DOHH2 (cell line): ENCODE measurements at regions not wholly inside any gene's neighbourhood (a gene's known extent, or its start where the extent isn't known, plus 50 kb on each side); places are given as distances from the start of the nearest gene placed in this dataset.

Experiments used
- H3F3A ChIP-seq: fragments of 200-600 bp; sonication (generic), shearing (Covaris generic); 2 replicates; pipeline ENCODE4 v1.6.0; 2016; ENCODE audit warnings: antibody characterized with exemption, mild to moderate bottlenecking; ENCODE audit not compliant: control insufficient read depth, insufficient read depth
- H3K27ac ChIP-seq: fragments of 200-600 bp; sonication (generic); 2 replicates; pipeline ENCODE4 v1.5.1; 2014; ENCODE audit warnings: low read depth, mild to moderate bottlenecking, low read length, moderate library complexity
- H3K27me3 ChIP-seq: fragments of 200-600 bp; sonication (generic); 2 replicates; pipeline ENCODE4 v1.6.1; 2014; ENCODE audit warnings: mild to moderate bottlenecking, low read length, mixed read lengths; ENCODE audit not compliant: control insufficient read depth
- H3K36me3 ChIP-seq: fragments of 200-600 bp; sonication (generic); 2 replicates; pipeline ENCODE4 v1.6.1; 2014; ENCODE audit warnings: mild to moderate bottlenecking, low read length, moderate library complexity, mixed read lengths; ENCODE audit not compliant: control insufficient read depth
- H3K4me1 ChIP-seq: fragments of 200-600 bp; sonication (generic); 2 replicates; pipeline ENCODE4 v1.6.1; 2014; ENCODE audit warnings: mild to moderate bottlenecking, low read length, mixed read lengths; ENCODE audit not compliant: control insufficient read depth
- H3K4me2 ChIP-seq: fragments of 200-600 bp; sonication (generic); 2 replicates; pipeline ENCODE4 v1.6.0; 2014; ENCODE audit warnings: mild to moderate bottlenecking, low read length, moderate library complexity
- H3K4me3 ChIP-seq: fragments of 200-600 bp; sonication (generic); 2 replicates; pipeline ENCODE4 v1.5.1; 2014; ENCODE audit warnings: mild to moderate bottlenecking, low read length, mixed read lengths
- H3K79me2 ChIP-seq: fragments of 200-600 bp; sonication (generic); 2 replicates; pipeline ENCODE4 v1.6.1; 2014; ENCODE audit warnings: mild to moderate bottlenecking, low read length, mixed read lengths; ENCODE audit not compliant: control insufficient read depth
- H3K9me2 ChIP-seq: fragments of 200-600 bp; sonication (generic); replicated peaks from 2 replicates; pipeline ENCODE4 v1.6.1; 2014; ENCODE audit warnings: mild to moderate bottlenecking, low read length, mixed read lengths; ENCODE audit not compliant: control insufficient read depth
- H3K9me3 ChIP-seq: fragments of 200-600 bp; sonication (generic); 2 replicates; pipeline ENCODE4 v1.6.1; 2014; ENCODE audit warnings: antibody characterized with exemption, low read length, mixed read lengths; ENCODE audit not compliant: control insufficient read depth, insufficient read depth
- H4K20me1 ChIP-seq: fragments of 200-600 bp; sonication (generic); 2 replicates; pipeline ENCODE4 v1.6.0; 2014; ENCODE audit warnings: low read depth, mild to moderate bottlenecking, antibody characterized with exemption, low read length, moderate library complexity; ENCODE audit not compliant: control insufficient read depth, insufficient read depth
- CTCF ChIP-seq: fragments of 200-600 bp; sonication (generic); IDR thresholded peaks from one replicate; pipeline ENCODE4 v1.5.1; 2014; ENCODE audit warnings: antibody characterized with exemption, mild to moderate bottlenecking, low read depth, low read length; ENCODE audit not compliant: poor library complexity, severe bottlenecking
- EZH2phosphoT487 ChIP-seq: fragments of 200-600 bp; sonication (generic); IDR thresholded peaks from 2 replicates; pipeline ENCODE4 v1.6.1; 2017; ENCODE audit warnings: borderline replicate concordance, mild to moderate bottlenecking, antibody characterized with exemption, low read length, moderate library complexity, mixed read lengths

DNA sequence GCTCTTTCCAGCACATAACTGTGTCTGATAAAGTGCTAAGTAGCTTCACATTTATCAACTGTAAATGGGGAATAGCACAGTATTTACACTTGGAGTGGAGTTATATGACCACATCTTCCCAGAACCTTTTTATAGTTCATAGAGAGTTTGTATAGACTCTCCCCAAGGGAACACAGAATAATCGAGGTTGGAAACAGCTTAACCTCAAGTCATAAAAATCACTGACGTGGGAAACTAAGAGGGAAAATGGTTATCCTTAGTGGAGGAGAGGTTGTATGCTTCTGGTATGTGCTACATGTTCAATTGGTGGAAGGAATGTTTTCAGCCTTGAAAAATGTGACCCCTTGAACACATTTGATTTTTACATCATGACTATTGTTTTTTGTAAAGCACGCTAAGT lies 167.9 kb upstream of the KIAA1217 start:
- Histone ChIP-seq H3K9me2 (no peaks in the 10 kb centered on the region), H3K27ac (no peak overlapping the region), H3K36me3 (no peaks in the 10 kb centered on the region), H3K79me2 (no peaks in the 10 kb centered on the region), H3F3A (no peaks in the 10 kb centered on the region), H4K20me1 (no peaks in the 10 kb centered on the region), H3K4me3 (no peak overlapping the region), H3K4me1 (no peaks in the 10 kb centered on the region), H3K9me3 (no peaks in the 10 kb centered on the region), H3K4me2 (no peak overlapping the region), H3K27me3 (no peaks in the 10 kb centered on the region)
- TF ChIP-seq EZH2phosphoT487, result no peak
- TF ChIP-seq CTCF, result no peak

DNA sequence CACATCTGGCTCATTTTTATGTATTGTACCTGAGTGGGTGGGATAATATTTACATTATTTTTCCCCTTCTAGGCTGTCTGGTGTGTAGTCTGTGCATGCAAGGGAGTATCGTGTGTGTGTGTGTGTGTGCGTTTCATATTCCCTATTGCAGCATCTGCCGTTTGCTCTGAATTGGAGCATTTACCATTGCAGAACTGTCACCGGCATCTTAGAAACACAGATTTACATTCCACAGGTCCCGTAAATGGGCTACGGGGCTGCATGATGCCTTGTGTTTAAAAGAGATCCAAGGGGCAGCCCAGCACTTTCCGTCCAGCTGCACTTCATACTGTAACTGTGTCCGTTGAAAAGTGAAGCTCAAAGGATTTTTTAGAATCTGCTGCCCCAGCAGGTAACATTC lies 167.1 kb upstream of the KIAA1217 start:
- H4K20me1 ChIP-seq, result no peaks in the 10 kb centered on the region
- H3K27ac ChIP-seq, result no peak overlapping the region
- TF ChIP-seq CTCF (no peak), EZH2phosphoT487 (no peak)

GRCh38 chr10:24042884-24043283 lies 166.1 kb upstream of the KIAA1217 start:
- no peak overlapping the region for H3K4me2 ChIP-seq
- no peaks in the 10 kb centered on the region for H3F3A ChIP-seq
- no peaks in the 10 kb centered on the region for H3K36me3 ChIP-seq
- H3K27me3 ChIP-seq, result no peaks in the 10 kb centered on the region
- no peak overlapping the region for H3K4me3 ChIP-seq
- H3K9me3 ChIP-seq, result no peaks in the 10 kb centered on the region
- H3K79me2 ChIP-seq, result no peaks in the 10 kb centered on the region
- no peak overlapping the region for H3K27ac ChIP-seq
- no peaks in the 10 kb centered on the region for H3K4me1 ChIP-seq
- no peaks in the 10 kb centered on the region for H3K9me2 ChIP-seq
- no peaks in the 10 kb centered on the region for H4K20me1 ChIP-seq
- no peak for TF ChIP-seq CTCF
- no peak for TF ChIP-seq EZH2phosphoT487

More for the DNA sequence above, 167.1 kb upstream of the KIAA1217 start:
- H3K9me2 ChIP-seq, result no peaks in the 10 kb centered on the region
- H3K9me3 ChIP-seq, result no peaks in the 10 kb centered on the region
- no peak overlapping the region for H3K4me3 ChIP-seq
- no peaks in the 10 kb centered on the region for H3F3A ChIP-seq
- H3K27me3 ChIP-seq, result no peaks in the 10 kb centered on the region
- no peaks in the 10 kb centered on the region for H3K4me1 ChIP-seq
- no peaks in the 10 kb centered on the region for H3K36me3 ChIP-seq
- H3K4me2 ChIP-seq, result no peak overlapping the region
- H3K79me2 ChIP-seq, result no peaks in the 10 kb centered on the region

GRCh38 chr10:24046060-24046459 lies 162.9 kb upstream of the KIAA1217 start:
- H3K4me1 ChIP-seq, result no peaks in the 10 kb centered on the region
- H3K4me2 ChIP-seq, result no peak overlapping the region
- H3F3A ChIP-seq, result no peaks in the 10 kb centered on the region
- no peaks in the 10 kb centered on the region for H3K79me2 ChIP-seq
- no peaks in the 10 kb centered on the region for H4K20me1 ChIP-seq
- H3K9me3 ChIP-seq, result no peaks in the 10 kb centered on the region
- no peak overlapping the region for H3K4me3 ChIP-seq
- no peak for TF ChIP-seq EZH2phosphoT487
- TF ChIP-seq CTCF, result no peak
- no peaks in the 10 kb centered on the region for H3K27me3 ChIP-seq
- H3K36me3 ChIP-seq, result no peaks in the 10 kb centered on the region
- H3K9me2 ChIP-seq, result no peaks in the 10 kb centered on the region
- H3K27ac ChIP-seq, result no peak overlapping the region
